T-helper 2 cell treated with Interferon-gamma antibody and Interleukin-4, amounts not matched to agents 5 μg/mL and 100 μg/mL, for 36 hours (primary cell): ENCODE measurements at regions not wholly inside any gene's neighbourhood (a gene's known extent, or its start where the extent isn't known, plus 50 kb on each side); places are given as distances from the start of the nearest gene placed in this dataset.
"Not testable (repeated sequence)": the region's sequence is repeated elsewhere in the genome, so short reads cannot be mapped to it uniquely, and the experiment has no call there.

Experiments
- DNase-seq: peaks from one replicate; pipeline ENCODE4 v3.0.0; 2021; ENCODE audit warnings: low spot score
- H3K27ac Mint-ChIP-seq: one replicate; pipeline ENCODE4 v1.8.0; 2021; ENCODE audit warnings: mild to moderate bottlenecking, mixed read lengths
- H3K27me3 Mint-ChIP-seq: one replicate; pipeline ENCODE4 v1.8.0; 2021; ENCODE audit warnings: low read depth, mixed read lengths
- H3K36me3 Mint-ChIP-seq: one replicate; pipeline ENCODE4 v1.8.0; 2021; ENCODE audit warnings: low read depth, mixed read lengths
- H3K4me1 Mint-ChIP-seq: one replicate; pipeline ENCODE4 v1.8.0; 2021; ENCODE audit warnings: low read depth, mixed read lengths
- H3K4me3 Mint-ChIP-seq: one replicate; pipeline ENCODE4 v1.8.0; 2022; ENCODE audit warnings: mild to moderate bottlenecking, moderate library complexity, mixed read lengths
- H3K9me3 Mint-ChIP-seq: one replicate; pipeline ENCODE4 v1.8.0; 2021; ENCODE audit warnings: mixed read lengths

DNA sequence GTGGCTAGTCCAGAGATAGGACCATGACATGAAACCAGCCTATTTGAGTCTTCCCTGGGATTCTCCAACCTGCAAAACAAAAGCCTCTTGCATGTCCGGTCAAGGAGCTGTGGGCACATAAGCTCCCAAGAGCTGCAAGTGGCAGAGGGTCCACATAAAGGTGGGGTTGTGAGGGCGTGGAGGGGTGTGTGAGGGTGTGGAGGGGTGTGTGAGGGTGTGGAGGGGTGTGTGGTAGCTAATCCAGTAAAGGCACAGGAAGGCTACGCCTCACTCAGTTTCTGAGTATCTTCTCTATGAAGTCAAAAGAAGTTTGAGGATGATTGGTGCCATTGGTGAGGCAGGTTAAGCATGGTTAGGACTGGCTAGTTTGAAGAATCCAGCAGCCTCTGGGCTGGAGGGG, 259.4 kb upstream of the NSMCE3 start:
- Mint-ChIP-seq H3K36me3 (no peaks in the 10 kb centered on the region), H3K9me3 (no peaks in the 10 kb centered on the region), H3K4me1 (peaks cover 4% of the 10 kb centered on the region), H3K27ac (no peak overlapping the region), H3K27me3 (no peaks in the 10 kb centered on the region), H3K4me3 (no peak overlapping the region)
- no peak for DNase-seq

DNA sequence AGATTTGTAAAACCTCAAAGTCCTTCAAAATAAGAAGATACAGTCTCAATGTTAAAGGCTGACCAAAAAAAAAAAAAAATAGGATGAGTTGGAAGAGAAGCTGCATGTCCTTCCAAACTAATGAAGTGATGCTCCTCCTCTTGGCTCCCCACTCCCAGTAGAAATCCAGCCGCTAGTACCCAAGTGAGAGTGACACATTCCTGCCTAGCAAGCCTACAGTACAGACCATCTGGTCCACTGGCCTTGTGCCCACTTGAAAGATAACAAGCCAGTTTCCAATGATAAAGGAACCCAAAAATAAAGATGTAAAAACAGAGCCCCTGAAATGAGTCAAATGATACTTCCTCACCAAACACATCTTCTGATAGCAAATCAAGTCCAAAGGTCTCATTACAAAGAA, 258.7 kb upstream of the NSMCE3 start:
- H3K4me3 Mint-ChIP-seq, result no peak overlapping the region
- DNase-seq, result no peak
- H3K4me1 Mint-ChIP-seq, result peaks cover 4% of the 10 kb centered on the region
- no peaks in the 10 kb centered on the region for H3K9me3 Mint-ChIP-seq
- H3K27me3 Mint-ChIP-seq, result no peaks in the 10 kb centered on the region
- H3K36me3 Mint-ChIP-seq, result no peaks in the 10 kb centered on the region
- no peak overlapping the region for H3K27ac Mint-ChIP-seq

DNA sequence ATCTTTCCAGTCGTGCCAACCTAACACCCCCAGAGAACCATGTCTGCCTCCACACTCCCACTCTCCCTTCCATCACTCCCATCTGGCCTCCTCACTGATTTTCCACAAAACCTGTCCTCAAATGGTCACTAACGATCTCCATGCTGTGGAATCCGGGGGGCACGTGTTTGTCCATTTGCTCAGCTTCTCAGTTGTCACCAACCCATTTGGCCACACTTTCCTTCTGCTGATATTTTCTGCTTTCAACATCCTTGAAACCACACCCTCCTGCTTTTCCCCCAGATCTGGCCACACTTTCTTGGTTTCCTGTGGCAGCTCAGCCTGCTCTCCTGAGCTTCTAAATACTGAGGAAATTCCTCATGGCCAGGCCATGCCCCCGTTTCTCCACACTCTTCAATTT, 257.2 kb upstream of the NSMCE3 start:
- peaks cover 4% of the 10 kb centered on the region for H3K4me1 Mint-ChIP-seq
- no peak overlapping the region for H3K27ac Mint-ChIP-seq
- peak overlapping the region; percentile 22 for H3K4me3 Mint-ChIP-seq
- H3K36me3 Mint-ChIP-seq, result no peaks in the 10 kb centered on the region
- no peaks in the 10 kb centered on the region for H3K27me3 Mint-ChIP-seq
- DNase-seq, result no peak
- H3K9me3 Mint-ChIP-seq, result no peaks in the 10 kb centered on the region

- no peak overlapping the region for H3K27ac Mint-ChIP-seq
- peaks cover 4% of the 10 kb centered on the region for H3K4me1 Mint-ChIP-seq
- no peaks in the 10 kb centered on the region for H3K36me3 Mint-ChIP-seq
- no peak for DNase-seq
- H3K9me3 Mint-ChIP-seq, result peaks cover 11% of the 10 kb centered on the region
- H3K27me3 Mint-ChIP-seq, result no peaks in the 10 kb centered on the region
- no peak overlapping the region for H3K4me3 Mint-ChIP-seq
Observed at GRCh38 chr15:29522373-29523276, 253.0 kb upstream of the NSMCE3 start.

DNA sequence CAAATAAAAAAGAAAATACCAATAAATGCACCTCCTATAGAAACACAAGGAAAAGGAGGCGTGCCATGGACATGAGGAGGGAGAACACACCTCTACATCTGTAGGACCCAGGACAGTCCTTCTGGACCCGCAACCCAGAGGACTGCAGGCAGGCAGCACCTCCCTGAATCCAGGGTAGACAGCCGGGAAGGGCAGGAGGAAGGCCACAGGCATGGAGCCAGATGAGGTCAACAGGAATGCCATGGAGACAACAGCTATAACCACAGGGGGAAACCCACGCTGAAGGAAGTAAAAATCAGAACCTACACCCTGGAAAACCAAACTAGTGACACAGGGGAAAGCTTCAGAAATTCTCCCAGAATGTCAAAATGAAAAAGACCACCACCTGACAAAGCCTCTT, 248.8 kb upstream of the NSMCE3 start:
- Mint-ChIP-seq H3K4me1 (no peaks in the 10 kb centered on the region), H3K27me3 (no peaks in the 10 kb centered on the region), H3K36me3 (no peaks in the 10 kb centered on the region), H3K4me3 (no peak overlapping the region), H3K9me3 (peaks cover 11% of the 10 kb centered on the region), H3K27ac (no peak overlapping the region)
- no peak for DNase-seq

- Mint-ChIP-seq H3K36me3 (no peaks in the 10 kb centered on the region), H3K27me3 (no peaks in the 10 kb centered on the region), H3K4me1 (no peaks in the 10 kb centered on the region)
Observed at GRCh38 chr15:29517829-29518228, 248.2 kb upstream of the NSMCE3 start.

DNA sequence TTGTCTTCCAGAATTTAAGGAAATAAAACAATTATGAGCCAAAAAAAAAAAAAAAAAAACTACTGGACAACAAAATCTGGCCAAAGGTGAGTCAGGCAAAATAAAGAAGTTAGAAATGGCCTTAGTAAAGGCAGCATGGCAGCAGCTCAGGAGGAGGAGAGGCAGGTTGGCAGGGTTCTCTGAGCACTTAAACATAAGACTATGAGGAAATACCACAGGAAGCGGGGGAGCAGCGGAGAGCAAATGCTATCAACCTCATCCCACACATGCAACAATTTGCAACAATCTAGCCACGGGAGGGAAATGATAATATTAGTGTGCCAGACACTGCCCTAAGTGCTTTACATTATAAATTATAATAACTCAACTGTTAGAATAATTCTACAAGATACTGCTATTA, 247.3 kb upstream of the NSMCE3 start:
- DNase-seq, result no peak
- H3K36me3 Mint-ChIP-seq, result no peaks in the 10 kb centered on the region
- peaks cover 11% of the 10 kb centered on the region for H3K9me3 Mint-ChIP-seq
- no peak overlapping the region for H3K4me3 Mint-ChIP-seq
- H3K4me1 Mint-ChIP-seq, result no peaks in the 10 kb centered on the region
- H3K27ac Mint-ChIP-seq, result no peak overlapping the region
- no peaks in the 10 kb centered on the region for H3K27me3 Mint-ChIP-seq

More at GRCh38 chr15:29517829-29518228, 248.2 kb upstream of the NSMCE3 start:
- DNase-seq, result no peak
- no peak overlapping the region for H3K27ac Mint-ChIP-seq
- peaks cover 11% of the 10 kb centered on the region for H3K9me3 Mint-ChIP-seq
- no peak overlapping the region for H3K4me3 Mint-ChIP-seq

DNA sequence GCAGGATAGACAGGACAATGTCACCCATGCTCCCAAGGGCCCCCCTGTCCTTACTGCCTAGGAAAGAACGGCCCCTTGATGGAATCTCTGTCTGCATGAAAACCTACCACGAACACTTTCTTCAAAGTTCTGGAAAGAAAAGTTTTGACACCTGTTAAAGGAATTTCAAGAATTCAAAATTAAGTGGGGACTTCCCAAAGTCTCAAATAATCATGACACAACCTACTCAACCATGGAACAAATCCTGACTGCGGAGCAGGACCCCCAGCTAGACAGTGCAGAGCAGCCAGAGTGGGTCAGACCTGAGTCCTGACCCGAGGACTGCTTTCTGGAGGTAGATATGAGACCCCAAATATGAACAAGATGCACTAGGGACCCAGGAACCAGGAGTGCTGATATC, 245.3 kb upstream of the NSMCE3 start:
- DNase-seq, result no peak
- no peak overlapping the region for H3K27ac Mint-ChIP-seq
- no peaks in the 10 kb centered on the region for H3K36me3 Mint-ChIP-seq

GRCh38 chr15:29511663-29512062, 242.0 kb upstream of the NSMCE3 start:
- H3K9me3 Mint-ChIP-seq, result peaks cover 6% of the 10 kb centered on the region
- H3K36me3 Mint-ChIP-seq, result no peaks in the 10 kb centered on the region
- no peaks in the 10 kb centered on the region for H3K27me3 Mint-ChIP-seq
- H3K4me1 Mint-ChIP-seq, result no peaks in the 10 kb centered on the region
- no peak overlapping the region for H3K4me3 Mint-ChIP-seq
- DNase-seq, result no peak
- H3K27ac Mint-ChIP-seq, result no peak overlapping the region

More for the DNA sequence above, 245.3 kb upstream of the NSMCE3 start:
- Mint-ChIP-seq H3K4me1 (no peaks in the 10 kb centered on the region), H3K4me3 (no peak overlapping the region), H3K27me3 (no peaks in the 10 kb centered on the region), H3K9me3 (peaks cover 10% of the 10 kb centered on the region)

DNA sequence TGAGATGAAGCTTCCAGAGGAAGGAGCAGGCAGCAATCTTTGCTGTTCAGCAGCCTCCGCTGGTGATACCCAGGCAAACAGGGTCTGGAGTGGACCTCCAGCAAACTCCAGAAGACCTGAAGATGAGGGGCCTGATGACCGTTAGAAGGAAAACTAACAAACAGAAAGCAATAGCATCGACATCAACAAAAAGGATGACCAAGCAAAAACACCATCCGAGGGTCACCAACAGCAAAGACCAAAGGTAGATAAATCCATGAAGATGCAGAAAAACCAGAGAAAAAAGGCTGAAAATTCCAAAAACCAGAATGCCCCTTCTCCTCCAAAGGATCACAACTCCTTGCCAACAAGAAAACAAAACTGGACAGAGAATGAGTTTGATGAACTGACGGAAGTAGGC, 235.9 kb upstream of the NSMCE3 start:
- not testable (repeated sequence) for H3K36me3 Mint-ChIP-seq, H3K27ac Mint-ChIP-seq, H3K4me3 Mint-ChIP-seq, H3K4me1 Mint-ChIP-seq, DNase-seq, H3K27me3 Mint-ChIP-seq
- H3K9me3 Mint-ChIP-seq, result peaks cover 24% of the 10 kb centered on the region

DNA sequence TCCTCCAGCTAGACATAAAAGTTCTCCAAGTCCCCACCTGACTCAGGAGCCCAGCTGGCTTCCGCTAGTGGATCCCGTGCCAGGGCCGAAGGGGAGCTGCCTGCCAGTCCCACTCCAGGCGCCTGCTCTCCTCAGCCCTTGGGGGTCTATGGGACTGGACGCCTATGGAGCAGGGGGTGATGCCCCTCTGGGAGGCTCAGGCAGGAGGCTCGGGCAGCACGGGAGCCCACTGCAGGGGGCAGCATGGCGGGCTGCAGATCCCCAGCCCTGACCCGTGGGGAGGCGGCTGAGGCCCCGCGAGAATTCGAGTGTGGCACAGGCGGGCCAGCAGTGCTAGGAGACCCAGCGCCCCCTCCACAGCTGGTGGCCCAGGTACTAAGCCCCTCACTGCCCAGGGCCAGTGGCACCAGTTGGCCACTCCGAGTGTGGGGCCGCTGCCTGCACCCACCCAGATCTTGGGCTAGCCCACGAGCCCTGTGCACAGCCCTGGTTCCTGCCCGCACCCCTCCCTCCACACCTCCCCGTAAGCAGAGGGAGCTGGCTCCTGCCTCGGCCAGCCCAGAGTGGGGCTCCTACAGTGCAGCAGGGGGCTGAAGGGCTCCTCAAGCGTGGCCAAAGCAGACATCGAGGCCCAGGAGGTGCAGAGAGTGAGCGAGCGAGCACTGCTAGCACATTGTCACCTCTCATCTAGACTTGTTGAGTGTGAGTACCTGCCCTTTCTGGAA, 221.3 kb upstream of the NSMCE3 start:
- no peaks in the 10 kb centered on the region for H3K27me3 Mint-ChIP-seq
- no peak overlapping the region for H3K27ac Mint-ChIP-seq
- H3K36me3 Mint-ChIP-seq, result no peaks in the 10 kb centered on the region
- no peaks in the 10 kb centered on the region for H3K9me3 Mint-ChIP-seq
- H3K4me3 Mint-ChIP-seq, result no peak overlapping the region
- H3K4me1 Mint-ChIP-seq, result no peaks in the 10 kb centered on the region
- no peak for DNase-seq

GRCh38 chr15:29480949-29481348, 211.3 kb upstream of the NSMCE3 start:
- Mint-ChIP-seq H3K4me3 (no peak overlapping the region), H3K27me3 (no peaks in the 10 kb centered on the region), H3K27ac (no peak overlapping the region), H3K9me3 (no peaks in the 10 kb centered on the region), H3K36me3 (no peaks in the 10 kb centered on the region), H3K4me1 (no peaks in the 10 kb centered on the region)
- no peak for DNase-seq

DNA sequence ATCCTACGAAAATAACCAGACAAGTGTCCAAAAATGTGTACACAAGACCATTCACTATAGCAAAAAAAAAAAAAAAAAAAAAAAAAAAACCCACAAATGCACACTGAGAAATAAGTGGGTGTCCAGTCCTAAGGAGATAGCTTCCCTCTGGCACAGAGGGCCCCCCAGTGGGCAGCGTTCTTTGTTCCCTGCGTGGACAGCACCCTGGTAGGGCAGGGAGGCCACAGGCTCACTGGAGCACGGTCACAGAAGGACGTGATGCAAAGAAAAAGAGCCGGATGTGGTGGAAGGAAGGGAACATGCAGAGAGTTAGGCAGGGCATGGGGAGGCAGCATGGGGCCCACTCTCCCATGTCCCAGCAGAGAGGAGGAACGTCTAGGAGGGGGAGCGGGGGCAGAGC, 210.7 kb upstream of the NSMCE3 start:
- H3K4me1 Mint-ChIP-seq, result no peaks in the 10 kb centered on the region
- no peak overlapping the region for H3K4me3 Mint-ChIP-seq
- DNase-seq, result no peak
- H3K27me3 Mint-ChIP-seq, result no peaks in the 10 kb centered on the region
- no peaks in the 10 kb centered on the region for H3K9me3 Mint-ChIP-seq
- H3K27ac Mint-ChIP-seq, result no peak overlapping the region
- H3K36me3 Mint-ChIP-seq, result no peaks in the 10 kb centered on the region

GRCh38 chr15:29477256-29477655, 207.6 kb upstream of the NSMCE3 start:
- DNase-seq, result no peak
- Mint-ChIP-seq H3K4me3 (no peak overlapping the region), H3K27ac (no peak overlapping the region), H3K4me1 (no peaks in the 10 kb centered on the region), H3K27me3 (no peaks in the 10 kb centered on the region), H3K9me3 (no peaks in the 10 kb centered on the region), H3K36me3 (no peaks in the 10 kb centered on the region)
